Thoracic aorta (tissue), 2 donors: ENCODE measurements at regions not wholly inside any gene's neighbourhood (a gene's known extent, or its start where the extent isn't known, plus 50 kb on each side); places are given as distances from the start of the nearest gene placed in this dataset.
A peak's percentile ranks its signal among the peaks of the same experiment; 100 is the strongest.
"Not testable (repeated sequence)": the region's sequence is repeated elsewhere in the genome, so short reads cannot be mapped to it uniquely, and the experiment has no call there.

Experiments
- ATAC-seq: fragments of 150-250 bp; one replicate; pipeline ENCODE4 v1.8.0; 2017; ENCODE audit warnings: low read depth; ENCODE audit not compliant: insufficient number of reproducible peaks, low FRiP score
- DNase-seq: peaks from one replicate; pipeline ENCODE4 v3.0.0-alpha.2; 2020; ENCODE audit warnings: low spot score
- H3K27ac ChIP-seq, 2 donors: fragments of 200-600 bp; sonication (generic); 1 replicate in 1 of 2; 2 replicates in 1 of 2; pipeline ENCODE4 v1.5.1; 2016; ENCODE audit warnings: mild to moderate bottlenecking in 2 of 2, moderate library complexity in 2 of 2
- H3K27me3 ChIP-seq: fragments of 200-600 bp; sonication (generic); replicated peaks from 2 replicates; pipeline ENCODE4 v1.6.0; 2016; ENCODE audit warnings: mild to moderate bottlenecking; ENCODE audit not compliant: insufficient read depth
- H3K36me3 ChIP-seq: fragments of 200-600 bp; sonication (generic); one replicate; pipeline ENCODE4 v1.5.1; 2016
- H3K4me1 ChIP-seq, 2 donors: fragments of 200-600 bp; sonication (generic); 1 replicate in 1 of 2; 2 replicates in 1 of 2; pipeline versions ENCODE4 v1.5.1 to v1.6.0; 2016; ENCODE audit warnings: low read depth in 2 of 2, mild to moderate bottlenecking in 1 of 2; ENCODE audit not compliant: control insufficient read depth in 1 of 2
- H3K4me3 ChIP-seq: fragments of 200-600 bp; sonication (generic); 2 replicates; pipeline ENCODE4 v1.5.1; 2016; ENCODE audit warnings: mild to moderate bottlenecking
- H3K9me3 ChIP-seq: fragments of 200-600 bp; sonication (generic); 2 replicates; pipeline ENCODE4 v1.5.1; 2016
- CTCF ChIP-seq: fragments of 200-600 bp; sonication (generic); IDR thresholded peaks from one replicate; pipeline ENCODE4 v1.5.1; 2019; ENCODE audit warnings: antibody characterized with exemption

GRCh38 chr5:36502608-36503007, 103.8 kb upstream of the SLC1A3 start:
- no peak overlapping the region for H3K4me3 ChIP-seq
- H3K27ac ChIP-seq = no peak overlapping the region
- DNase-seq (no peak), ATAC-seq (no peak)
- H3K9me3 ChIP-seq = no peaks in the 10 kb centered on the region
- H3K36me3 ChIP-seq = no peaks in the 10 kb centered on the region
- H3K4me1 ChIP-seq = no peaks in the 10 kb centered on the region
- TF ChIP-seq CTCF = no peak
- H3K27me3 ChIP-seq = no peaks in the 10 kb centered on the region

- ATAC-seq (no peak), DNase-seq (no peak)
- H3K36me3 ChIP-seq = no peaks in the 10 kb centered on the region
- no peaks in the 10 kb centered on the region for H3K9me3 ChIP-seq
- no peak overlapping the region for H3K27ac ChIP-seq
- no peak overlapping the region for H3K4me3 ChIP-seq
- no peaks in the 10 kb centered on the region for H3K4me1 ChIP-seq
- TF ChIP-seq CTCF = no peak
- H3K27me3 ChIP-seq = no peaks in the 10 kb centered on the region
Measured at GRCh38 chr5:36505021-36505420, 101.4 kb upstream of the SLC1A3 start.

GRCh38 chr5:36507332-36507952, 99.0 kb upstream of the SLC1A3 start:
- no peaks in the 10 kb centered on the region for H3K36me3 ChIP-seq
- TF ChIP-seq CTCF = peak; percentile 77
- H3K4me3 ChIP-seq = no peak overlapping the region
- H3K27ac ChIP-seq = no peak overlapping the region
- no peaks in the 10 kb centered on the region for H3K4me1 ChIP-seq
- H3K9me3 ChIP-seq = no peaks in the 10 kb centered on the region
- no peaks in the 10 kb centered on the region for H3K27me3 ChIP-seq
- ATAC-seq (no peak), DNase-seq (peak; percentile 39)

GRCh38 chr5:36508331-36508730, 98.1 kb upstream of the SLC1A3 start:
- DNase-seq, H3K27me3 ChIP-seq, H3K27ac ChIP-seq, H3K4me3 ChIP-seq, H3K36me3 ChIP-seq, H3K4me1 ChIP-seq, H3K9me3 ChIP-seq, ATAC-seq: not testable (repeated sequence)

GRCh38 chr5:36513647-36514046, 92.8 kb upstream of the SLC1A3 start:
- not testable (repeated sequence) for ATAC-seq, H3K4me3 ChIP-seq, DNase-seq, H3K36me3 ChIP-seq, H3K9me3 ChIP-seq, H3K27ac ChIP-seq, H3K4me1 ChIP-seq, H3K27me3 ChIP-seq

- no peaks in the 10 kb centered on the region for H3K36me3 ChIP-seq
- H3K27me3 ChIP-seq = no peaks in the 10 kb centered on the region
- ATAC-seq = no peak
- no peaks in the 10 kb centered on the region for H3K9me3 ChIP-seq
- DNase-seq = no peak
- no peak overlapping the region for H3K27ac ChIP-seq
- H3K4me1 ChIP-seq = no peaks in the 10 kb centered on the region
- no peak overlapping the region for H3K4me3 ChIP-seq
- TF ChIP-seq CTCF = no peak
Measured at GRCh38 chr5:36519881-36520280, 86.5 kb upstream of the SLC1A3 start.
